ENCODE measurements at regions not wholly inside any gene's neighbourhood (a gene's known extent, or its start where the extent isn't known, plus 50 kb on each side); places are given as distances from the start of the nearest gene placed in this dataset.

DNA sequence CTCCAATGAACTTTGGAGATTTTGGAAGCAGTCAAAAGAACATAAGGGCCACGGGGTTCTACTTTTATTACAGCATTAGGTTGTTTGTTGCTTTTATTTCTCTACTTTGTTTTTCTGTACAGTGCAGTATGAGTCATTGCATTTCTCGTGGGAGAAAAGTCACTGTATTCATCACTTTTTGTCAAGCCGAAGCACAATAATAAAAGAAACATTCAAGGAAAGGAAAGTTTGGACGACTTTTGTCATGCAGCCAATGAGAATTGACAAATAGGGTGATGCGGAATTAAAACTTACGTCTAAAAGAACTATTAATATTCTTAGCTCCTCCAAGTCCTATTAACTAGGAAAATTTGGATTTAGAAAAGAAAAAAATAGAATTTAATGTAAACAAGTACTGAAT, 209.9 kb downstream of the TMEM182 start:
- Histone ChIP-seq H3K4me3 (ENCODE audit: low read depth, low read length) (no peak overlapping the region), H3K27me3 (replicated peaks; ENCODE audit: control insufficient read depth, insufficient read depth, low read length) (no peaks in the 10 kb centered on the region), H3K36me3 (ENCODE audit: control insufficient read depth, insufficient read depth, low read length) (no peaks in the 10 kb centered on the region), H3K4me1 (no peaks in the 10 kb centered on the region), H3K9me3 (no peaks in the 10 kb centered on the region)
- H3K4me1 Mint-ChIP-seq (ENCODE audit: low read depth, unreplicated experiment) = no peaks in the 10 kb centered on the region
- POLR2A ChIA-PET = no interaction called here
- peaks cover 28% of the 10 kb centered on the region for H3K27me3 Mint-ChIP-seq (ENCODE audit: insufficient read depth, unreplicated experiment)
- no peak for DNase-seq
- no peak overlapping the region for H3K27ac Mint-ChIP-seq (ENCODE audit: unreplicated experiment)
- BruUV-seq (replicated peaks) = no TSS peak
- H3K9me3 Mint-ChIP-seq (ENCODE audit: unreplicated experiment) = no peaks in the 10 kb centered on the region
- no peaks in the 10 kb centered on the region for H3K36me3 Mint-ChIP-seq (ENCODE audit: insufficient read depth, unreplicated experiment)
- CTCF ChIA-PET = no interaction called here
- intact Hi-C loops (cut with micrococcal nuclease; ENCODE audit: unreplicated experiment) = no loop called here
- TF ChIP-seq, protein P1, sequence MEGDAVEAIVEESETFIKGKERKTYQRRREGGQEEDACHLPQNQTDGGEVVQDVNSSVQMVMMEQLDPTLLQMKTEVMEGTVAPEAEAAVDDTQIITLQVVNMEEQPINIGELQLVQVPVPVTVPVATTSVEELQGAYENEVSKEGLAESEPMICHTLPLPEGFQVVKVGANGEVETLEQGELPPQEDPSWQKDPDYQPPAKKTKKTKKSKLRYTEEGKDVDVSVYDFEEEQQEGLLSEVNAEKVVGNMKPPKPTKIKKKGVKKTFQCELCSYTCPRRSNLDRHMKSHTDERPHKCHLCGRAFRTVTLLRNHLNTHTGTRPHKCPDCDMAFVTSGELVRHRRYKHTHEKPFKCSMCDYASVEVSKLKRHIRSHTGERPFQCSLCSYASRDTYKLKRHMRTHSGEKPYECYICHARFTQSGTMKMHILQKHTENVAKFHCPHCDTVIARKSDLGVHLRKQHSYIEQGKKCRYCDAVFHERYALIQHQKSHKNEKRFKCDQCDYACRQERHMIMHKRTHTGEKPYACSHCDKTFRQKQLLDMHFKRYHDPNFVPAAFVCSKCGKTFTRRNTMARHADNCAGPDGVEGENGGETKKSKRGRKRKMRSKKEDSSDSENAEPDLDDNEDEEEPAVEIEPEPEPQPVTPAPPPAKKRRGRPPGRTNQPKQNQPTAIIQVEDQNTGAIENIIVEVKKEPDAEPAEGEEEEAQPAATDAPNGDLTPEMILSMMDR (IDR thresholded peaks at IDR 0.05; ENCODE audit: insufficient read depth in 1 of 2, low read depth in 1 of 2, low read length in 1 of 2, severe bottlenecking in 1 of 2, unreplicated experiment in 1 of 2) = no peak
- no peak overlapping the region for H3K4me3 Mint-ChIP-seq (ENCODE audit: unreplicated experiment)

GRCh38 chr2:102975996-102976975, 214.5 kb downstream of the TMEM182 start:
- Histone ChIP-seq H3K4me1 (no peaks in the 10 kb centered on the region), H3K36me3 (ENCODE audit: control insufficient read depth, insufficient read depth, low read length) (no peaks in the 10 kb centered on the region), H3K27me3 (replicated peaks; ENCODE audit: control insufficient read depth, insufficient read depth, low read length) (0 out of 2 replicates have a peak, but pooled peaks cover 2% of the 10 kb centered on the region), H3K9me3 (no peaks in the 10 kb centered on the region), H3K4me3 (ENCODE audit: low read depth, low read length) (no peak overlapping the region)
- CTCF ChIA-PET = interaction anchor here (0.9 to 1.0 kb wide), 2 partner anchors 32 to 183 kb away, joined by 3 to 4 read pairs; no protein-coding TSS in a partner anchor
- H3K9me3 Mint-ChIP-seq (ENCODE audit: unreplicated experiment) = no peaks in the 10 kb centered on the region
- no peak overlapping the region for H3K27ac Mint-ChIP-seq (ENCODE audit: unreplicated experiment)
- POLR2A ChIA-PET = no interaction called here
- TF ChIP-seq, protein P1 (IDR thresholded peaks at IDR 0.05; ENCODE audit: insufficient read depth in 1 of 2, low read depth in 1 of 2, low read length in 1 of 2, severe bottlenecking in 1 of 2, unreplicated experiment in 1 of 2) = peak; percentile 59 to 91
- BruUV-seq (replicated peaks) = no TSS peak
- H3K4me1 Mint-ChIP-seq (ENCODE audit: low read depth, unreplicated experiment) = no peaks in the 10 kb centered on the region
- H3K36me3 Mint-ChIP-seq (ENCODE audit: insufficient read depth, unreplicated experiment) = no peaks in the 10 kb centered on the region
- H3K27me3 Mint-ChIP-seq (ENCODE audit: insufficient read depth, unreplicated experiment) = peaks cover 26% of the 10 kb centered on the region
- peak; percentile 60 to 65 for DNase-seq
- intact Hi-C loops (cut with micrococcal nuclease; ENCODE audit: unreplicated experiment) = loop anchor here (1.0 to 5.0 kb wide), 3 partner anchors 32 to 185 kb away; no protein-coding TSS in a partner anchor
- H3K4me3 Mint-ChIP-seq (ENCODE audit: unreplicated experiment) = no peak overlapping the region

- POLR2A ChIA-PET = no interaction called here
- Mint-ChIP-seq H3K36me3 (ENCODE audit: insufficient read depth, unreplicated experiment) (no peaks in the 10 kb centered on the region), H3K27me3 (ENCODE audit: insufficient read depth, unreplicated experiment) (peaks cover 17% of the 10 kb centered on the region), H3K9me3 (ENCODE audit: unreplicated experiment) (no peaks in the 10 kb centered on the region), H3K4me3 (ENCODE audit: unreplicated experiment) (no peak overlapping the region), H3K27ac (ENCODE audit: unreplicated experiment) (no peak overlapping the region), H3K4me1 (ENCODE audit: low read depth, unreplicated experiment) (no peaks in the 10 kb centered on the region)
- no peak for DNase-seq
- Histone ChIP-seq H3K36me3 (ENCODE audit: control insufficient read depth, insufficient read depth, low read length) (no peaks in the 10 kb centered on the region), H3K4me1 (no peaks in the 10 kb centered on the region), H3K4me3 (ENCODE audit: low read depth, low read length) (no peak overlapping the region), H3K27me3 (replicated peaks; ENCODE audit: control insufficient read depth, insufficient read depth, low read length) (0 out of 2 replicates have a peak, but pooled peaks cover 2% of the 10 kb centered on the region), H3K9me3 (no peaks in the 10 kb centered on the region)
- intact Hi-C loops (cut with micrococcal nuclease; ENCODE audit: unreplicated experiment) = loop anchor here (5.0 kb wide), 1 partner anchor 135 kb away; no protein-coding TSS in a partner anchor
- CTCF ChIA-PET = no interaction called here
- TF ChIP-seq, protein P1 (IDR thresholded peaks at IDR 0.05; ENCODE audit: insufficient read depth in 1 of 2, low read depth in 1 of 2, low read length in 1 of 2, severe bottlenecking in 1 of 2, unreplicated experiment in 1 of 2) = no peak
- BruUV-seq (replicated peaks) = no TSS peak
These were observed 215.7 kb downstream of the TMEM182 start for GRCh38 chr2:102977426-102978090.
